HCT116 (cell line): ENCODE measurements at regions not wholly inside any gene's neighbourhood (a gene's known extent, or its start where the extent isn't known, plus 50 kb on each side); places are given as distances from the start of the nearest gene placed in this dataset.

ENCODE experiments used
- ATAC-seq: fragments of 200-7000 bp; cut with Tn5 transposase; 2 replicates; pipeline ENCODE4 v1.9.1; 2020; ENCODE audit warnings: mild to moderate bottlenecking, moderate library complexity
- BruUV-seq: library from RNA; stranded (reverse); fragments of 400-500 nt; replicated peaks from 2 replicates; lab custom pipeline; 2021; lab: Mats Ljungman, UMichigan
- CTCF ChIA-PET: fragments of 300-600 bp; sonication (Branson Sonifier 250); formaldehyde crosslinking; loops from one replicate; lab custom pipeline; 2021; ENCODE audit warnings: antibody characterized with exemption; lab: Charles Lee
- POLR2A ChIA-PET: fragments of 300-600, 350-600 bp; sonication (Branson Sonifier 250); formaldehyde crosslinking; loops from one replicate; lab custom pipeline; 2021; ENCODE audit warnings: antibody characterized with exemption; lab: Charles Lee
- RAD21 ChIA-PET, 2 experiments: fragments of 300-600 bp; sonication (Branson Sonifier 250); formaldehyde crosslinking; loops; one replicate each; lab custom pipeline; 2023; ENCODE audit warnings: low total read pairs in 2 of 2; ENCODE audit not compliant: uncharacterized antibody in 2 of 2, unreplicated experiment in 2 of 2, low non-redundant PET in 1 of 2; lab: Charles Lee
- DNase-seq: peaks from one replicate; pipeline ENCODE4 v3.0.0-alpha.2; 2010; ENCODE audit warnings: low read depth, low spot score
- H2AFZ ChIP-seq: fragments of 200-600 bp; shearing (Covaris generic), sonication (generic); 2 replicates; pipeline ENCODE4 v1.6.1; 2017; ENCODE audit warnings: low read depth, mixed run types, mixed read lengths, antibody characterized with exemption, low read length; ENCODE audit not compliant: poor library complexity, severe bottlenecking
- H3K27ac ChIP-seq: 2 replicates; pipeline ENCODE4 v1.5.1; 2012; ENCODE audit warnings: low read depth, low read length
- H3K27me3 ChIP-seq: fragments of 200-600 bp; sonication (generic); 2 replicates; pipeline ENCODE4 v1.6.1; 2016; ENCODE audit warnings: mixed run types, low read length, mixed read lengths; ENCODE audit not compliant: insufficient read depth
- H3K36me3 ChIP-seq, 2 experiments: fragments of 200-500 bp in 1 of 2; fragments of 200-600 bp in 1 of 2; sonication (Bioruptor generic) in 1 of 2; sonication (generic) in 1 of 2; 2 replicates each; pipeline versions ENCODE4 v1.5.1 to v1.6.1; 2014 to 2016; ENCODE audit warnings: low read length in 2 of 2, inconsistent platforms in 1 of 2, mixed read lengths in 1 of 2, mixed run types in 1 of 2; ENCODE audit not compliant: insufficient read depth in 2 of 2, control insufficient read depth in 1 of 2
- H3K4me1 ChIP-seq, 2 experiments: fragments of 200-600 bp in 1 of 2; sonication (generic) in 1 of 2; 2 replicates each; pipeline versions ENCODE4 v1.5.1 to v1.6.1; 2012 to 2017; ENCODE audit warnings: low read length in 2 of 2, inconsistent platforms in 1 of 2, mild to moderate bottlenecking in 1 of 2, mixed read lengths in 1 of 2, mixed run types in 1 of 2, moderate library complexity in 1 of 2; ENCODE audit not compliant: insufficient read depth in 2 of 2, control insufficient read depth in 1 of 2
- H3K4me2 ChIP-seq: fragments of 200-600 bp; sonication (generic); 2 replicates; pipeline ENCODE4 v1.6.1; 2017; ENCODE audit warnings: mixed run types, low read length, mixed read lengths
- H3K4me3 ChIP-seq, 2 experiments: fragments of 200-600 bp in 1 of 2; sonication (generic) in 1 of 2; replicated peaks in 1 of 2; 2 replicates each; pipeline ENCODE4 v1.5.1; 2011 to 2016; ENCODE audit warnings: low read length in 2 of 2, control low read depth in 1 of 2, low read depth in 1 of 2, mild to moderate bottlenecking in 1 of 2, mixed read lengths in 1 of 2, mixed run types in 1 of 2
- H3K79me2 ChIP-seq: fragments of 200-600 bp; sonication (generic); 2 replicates; pipeline ENCODE4 v1.6.1; 2017; ENCODE audit warnings: mild to moderate bottlenecking, mixed run types, low read length, moderate library complexity, mixed read lengths; ENCODE audit not compliant: insufficient read depth
- H3K9ac ChIP-seq: fragments of 200-600 bp; sonication (generic); 2 replicates; pipeline ENCODE4 v1.6.1; 2016; ENCODE audit warnings: low read length, mixed read lengths
- H3K9me2 ChIP-seq: fragments of 200-600 bp; sonication (generic), shearing (Covaris generic); 2 replicates; pipeline ENCODE4 v1.6.1; 2017; ENCODE audit warnings: mixed run types, mild to moderate bottlenecking, moderate library complexity; ENCODE audit not compliant: insufficient read depth
- H3K9me3 ChIP-seq, 2 experiments: fragments of 200-500 bp in 1 of 2; fragments of 200-600 bp in 1 of 2; sonication (Bioruptor generic) in 1 of 2; sonication (generic) in 1 of 2; 2 replicates each; pipeline ENCODE4 v1.6.1; 2014 to 2017; ENCODE audit warnings: low read length in 2 of 2, mixed read lengths in 2 of 2, inconsistent platforms in 1 of 2, low read depth in 1 of 2, mild to moderate bottlenecking in 1 of 2, mixed run types in 1 of 2, moderate library complexity in 1 of 2; ENCODE audit not compliant: control insufficient read depth in 1 of 2, insufficient read depth in 1 of 2
- H4K20me1 ChIP-seq: fragments of 200-600 bp; sonication (generic), shearing (Covaris generic); 2 replicates; pipeline ENCODE4 v1.6.1; 2017; ENCODE audit warnings: mixed run types, mild to moderate bottlenecking, moderate library complexity; ENCODE audit not compliant: insufficient read depth
- ELF1 ChIP-seq: IDR thresholded peaks from 2 replicates; pipeline ENCODE4 v1.6.1; 2012; ENCODE audit warnings: low read depth, borderline replicate concordance
- EZH2 ChIP-seq: fragments of 200-600 bp; sonication (generic); IDR thresholded peaks from 2 replicates; pipeline ENCODE4 v1.6.1; 2017; ENCODE audit warnings: antibody characterized with exemption, mixed run types
- EZH2phosphoT487 ChIP-seq: fragments of 200-600 bp; IDR thresholded peaks from 2 replicates; pipeline ENCODE4 v1.6.1; 2018; ENCODE audit warnings: antibody characterized with exemption, borderline replicate concordance
- POLR2A ChIP-seq: IDR thresholded peaks from 2 replicates; pipeline ENCODE4 v1.7.0; 2011; ENCODE audit warnings: borderline replicate concordance; ENCODE audit not compliant: insufficient read depth, insufficient read length; ENCODE audit errors: extremely low read depth
- POLR2AphosphoS5 ChIP-seq: IDR thresholded peaks from 2 replicates; pipeline ENCODE4 v1.6.1; 2011; ENCODE audit warnings: mild to moderate bottlenecking, low read depth, low read length, moderate library complexity
- SP1 ChIP-seq: IDR thresholded peaks from 2 replicates; pipeline ENCODE4 v1.6.1; 2012; ENCODE audit warnings: low read depth
- TCF7L2 ChIP-seq: IDR thresholded peaks from 2 replicates; pipeline ENCODE4 v1.7.0; 2011; ENCODE audit warnings: borderline replicate concordance, inconsistent platforms; ENCODE audit not compliant: insufficient read depth, insufficient read length; ENCODE audit errors: extremely low read depth
- YY1 ChIP-seq: IDR thresholded peaks from 2 replicates; pipeline ENCODE4 v1.6.1; 2011; ENCODE audit warnings: low read length, low read depth, moderate library complexity, mild to moderate bottlenecking; ENCODE audit not compliant: insufficient replicate concordance; ENCODE audit errors: extremely low read depth
- ZBTB33 ChIP-seq: IDR thresholded peaks from 2 replicates; pipeline ENCODE4 v1.6.1; 2011; ENCODE audit warnings: mild to moderate bottlenecking, low read length, moderate library complexity; ENCODE audit not compliant: insufficient replicate concordance; ENCODE audit errors: extremely low read depth
- intact Hi-C: fragments of 100-400 bp; cut with micrococcal nuclease; formaldehyde crosslinking; loops from 2 replicates; pipeline ENCODE4 v1.10.0; 2022

DNA sequence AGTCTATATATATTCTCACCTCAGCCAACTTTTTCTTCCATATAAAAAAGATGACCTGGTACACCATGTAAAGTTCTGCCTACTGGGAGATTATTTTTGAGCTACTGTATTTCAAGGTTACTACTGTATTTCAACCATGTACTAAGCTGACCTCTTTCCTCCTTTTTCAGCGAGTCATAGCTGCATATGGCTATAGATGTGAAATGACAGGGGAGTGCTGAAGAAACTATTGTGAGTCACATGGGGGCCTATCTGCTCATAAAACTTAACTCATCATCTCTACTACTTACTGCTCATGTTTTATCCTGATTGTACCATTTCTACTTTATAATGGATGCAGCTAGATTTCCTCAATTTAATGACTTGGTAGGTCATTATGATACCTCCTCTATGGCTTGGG is 571.4 kb upstream of the ATP2B1 start (continued):
- TF ChIP-seq ZBTB33 (no peak), YY1 (no peak), EZH2 (no peak), TCF7L2 (no peak), SP1 (no peak)

DNA sequence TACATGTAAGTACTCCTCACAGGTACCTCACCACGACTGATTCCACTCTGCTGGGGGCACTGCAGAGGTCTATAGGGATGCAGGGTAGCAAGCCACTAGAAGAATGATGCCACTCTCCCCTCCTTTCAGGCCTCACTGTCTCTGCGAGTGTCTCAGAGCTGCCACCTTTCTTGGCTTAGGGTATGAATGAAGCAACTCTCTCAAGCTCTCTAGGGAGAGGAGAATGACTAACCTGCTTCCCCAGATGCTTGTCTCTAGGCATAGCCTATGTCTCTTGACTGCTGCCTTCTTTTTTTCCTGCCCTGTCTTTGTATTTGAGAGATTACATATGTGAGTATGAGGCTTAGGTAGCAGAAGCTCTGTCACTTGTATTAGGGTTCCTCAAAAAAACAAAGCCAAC is 566.5 kb upstream of the ATP2B1 start:
- no peak overlapping the region for H3K4me3 ChIP-seq
- H3K27me3 ChIP-seq: no peaks in the 10 kb centered on the region
- H3K9me2 ChIP-seq: no peaks in the 10 kb centered on the region
- H3K9me3 ChIP-seq: no peaks in the 10 kb centered on the region
- ChIA-PET POLR2A (no interaction called here), CTCF (no interaction called here), RAD21 (no interaction called here)
- no peaks in the 10 kb centered on the region for H4K20me1 ChIP-seq
- H3K9ac ChIP-seq: no peak overlapping the region
- intact Hi-C loops: loop anchor here (10.0 kb wide), 1 partner anchor 630 kb away; no protein-coding TSS in a partner anchor
- H2AFZ ChIP-seq: no peak overlapping the region
- H3K27ac ChIP-seq: no peak overlapping the region
- no peaks in the 10 kb centered on the region for H3K36me3 ChIP-seq
- no peak overlapping the region for H3K4me2 ChIP-seq
- no peaks in the 10 kb centered on the region for H3K79me2 ChIP-seq
- no peaks in the 10 kb centered on the region for H3K4me1 ChIP-seq
- BruUV-seq: no TSS peak
- TF ChIP-seq POLR2AphosphoS5 (no peak), TCF7L2 (no peak), SP1 (no peak), EZH2phosphoT487 (no peak), ELF1 (no peak), POLR2A (no peak), ZBTB33 (no peak)
- TF ChIP-seq, all 23 proteins: peak for 0
- ATAC-seq: no peak
- no peak for DNase-seq
